IPS DF 6.9 (cell line): ENCODE measurements at regions not wholly inside any gene's neighbourhood (a gene's known extent, or its start where the extent isn't known, plus 50 kb on each side); places are given as distances from the start of the nearest gene placed in this dataset.

Experiments
- DNase-seq: peaks from one replicate; pipeline ENCODE4 v3.0.0-alpha.2; 2013; ENCODE audit warnings: low read depth, low spot score
- H3K27ac ChIP-seq: one replicate; pipeline ENCODE4 v1.5.1; 2013; ENCODE audit warnings: low read length, control low read depth
- H3K27me3 ChIP-seq: 2 replicates; pipeline ENCODE4 v1.6.1; 2013; ENCODE audit warnings: mild to moderate bottlenecking, low read length; ENCODE audit not compliant: control insufficient read depth, insufficient read depth
- H3K36me3 ChIP-seq: 2 replicates; pipeline ENCODE4 v1.6.1; 2013; ENCODE audit warnings: low read length; ENCODE audit not compliant: control insufficient read depth, insufficient read depth
- H3K4me1 ChIP-seq: 2 replicates; pipeline ENCODE4 v1.6.1; 2013; ENCODE audit warnings: low read length; ENCODE audit not compliant: control insufficient read depth, insufficient read depth
- H3K4me3 ChIP-seq: 2 replicates; pipeline ENCODE4 v1.5.1; 2013; ENCODE audit warnings: mild to moderate bottlenecking, low read length
- H3K9me3 ChIP-seq: 2 replicates; pipeline ENCODE4 v1.6.1; 2013; ENCODE audit warnings: low read length, inconsistent platforms; ENCODE audit not compliant: control insufficient read depth, insufficient read depth
- WGBS: extraction: QIAGEN DNeasy Blood & Tissue Kit; methylation state at CpG from one replicate; pipeline ENCODE4 v1.1.7; 2013; ENCODE audit warnings: mixed read lengths, missing lambda C conversion rate; ENCODE audit not compliant: insufficient read length, insufficient coverage; 5-methylcytosine and 5-hydroxymethylcytosine counted together

DNA sequence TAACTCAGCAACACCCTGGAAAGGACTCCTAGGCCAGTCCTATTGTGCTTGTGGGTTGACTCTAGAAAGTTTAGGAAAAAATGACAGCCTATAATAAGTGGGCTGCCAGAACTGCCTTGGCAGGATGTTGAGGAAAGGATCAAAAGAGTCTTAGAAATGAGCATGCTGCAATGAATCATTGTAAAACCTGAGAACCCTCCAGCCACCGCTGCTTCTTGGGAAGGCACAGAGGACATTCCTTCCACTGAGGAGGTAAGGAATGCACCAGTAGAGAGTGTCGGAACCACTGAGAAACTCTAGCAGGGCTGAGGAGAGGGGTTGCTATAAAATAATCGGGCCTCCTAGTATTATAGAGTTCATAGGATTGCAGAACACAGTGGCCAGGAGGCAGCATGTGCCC is 146.7 kb upstream of the SMIM21 start:
- no peak for DNase-seq
- no peaks in the 10 kb centered on the region; the same call in 1 of the 2 replicates for H3K27me3 ChIP-seq
- WGBS: no CpG with 5 or more reads among the region's 3 CpGs
- no peaks in the 10 kb centered on the region for H3K9me3 ChIP-seq
- no peak overlapping the region for H3K27ac ChIP-seq
- H3K36me3 ChIP-seq: no peaks in the 10 kb centered on the region
- no peak overlapping the region for H3K4me3 ChIP-seq
- no peaks in the 10 kb centered on the region for H3K4me1 ChIP-seq

DNA sequence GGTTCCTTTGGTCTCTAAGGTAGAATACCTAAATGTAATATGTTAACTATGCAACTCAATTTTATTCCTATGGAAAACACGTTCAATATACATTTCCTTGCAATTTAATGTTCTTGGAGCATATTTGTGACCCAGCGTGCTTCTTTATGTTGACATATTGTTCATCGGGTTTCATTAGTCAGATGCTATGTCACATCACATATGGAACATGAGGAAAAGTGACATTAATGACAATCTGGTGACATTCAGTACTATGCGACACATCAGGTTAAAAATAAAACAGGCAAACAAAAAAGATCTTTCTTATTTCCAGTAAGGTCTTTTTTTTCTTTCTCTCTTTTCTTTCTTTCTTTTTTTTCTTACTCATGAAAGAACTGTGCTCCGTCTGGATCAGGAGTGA is 135.6 kb upstream of the SMIM21 start:
- H3K4me1 ChIP-seq: no peaks in the 10 kb centered on the region
- no peak overlapping the region for H3K4me3 ChIP-seq
- DNase-seq: no peak
- H3K27ac ChIP-seq: no peak overlapping the region
- H3K9me3 ChIP-seq: no peaks in the 10 kb centered on the region
- H3K27me3 ChIP-seq: no peaks in the 10 kb centered on the region
- no CpG with 5 or more reads among the region's 5 CpGs for WGBS
- H3K36me3 ChIP-seq: no peaks in the 10 kb centered on the region

DNA sequence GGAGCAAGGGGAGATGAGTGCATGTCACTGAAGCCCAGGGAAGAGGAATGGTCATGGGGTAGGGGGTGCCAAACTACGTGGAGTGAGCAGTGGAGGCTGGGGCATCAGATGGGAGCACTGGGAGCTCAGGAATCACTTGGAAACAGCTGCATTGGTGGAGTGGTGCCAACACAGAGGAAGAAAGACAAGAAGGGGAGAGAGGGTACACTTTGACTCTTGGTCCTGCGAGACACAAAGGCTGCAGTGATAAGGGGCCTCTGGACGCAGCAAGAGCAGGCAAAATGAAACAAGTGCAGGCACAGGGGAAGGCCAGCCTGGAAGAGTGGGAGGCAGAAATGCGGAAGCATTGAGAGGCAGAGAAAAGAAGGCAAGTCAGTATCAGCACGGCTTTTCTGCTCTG is 134.7 kb upstream of the SMIM21 start:
- Histone ChIP-seq H3K9me3 (no peaks in the 10 kb centered on the region), H3K27ac (no peak overlapping the region), H3K4me3 (no peak overlapping the region), H3K4me1 (no peaks in the 10 kb centered on the region), H3K36me3 (no peaks in the 10 kb centered on the region), H3K27me3 (no peaks in the 10 kb centered on the region)
- DNase-seq: no peak
- WGBS: no CpG with 5 or more reads among the region's 5 CpGs

DNA sequence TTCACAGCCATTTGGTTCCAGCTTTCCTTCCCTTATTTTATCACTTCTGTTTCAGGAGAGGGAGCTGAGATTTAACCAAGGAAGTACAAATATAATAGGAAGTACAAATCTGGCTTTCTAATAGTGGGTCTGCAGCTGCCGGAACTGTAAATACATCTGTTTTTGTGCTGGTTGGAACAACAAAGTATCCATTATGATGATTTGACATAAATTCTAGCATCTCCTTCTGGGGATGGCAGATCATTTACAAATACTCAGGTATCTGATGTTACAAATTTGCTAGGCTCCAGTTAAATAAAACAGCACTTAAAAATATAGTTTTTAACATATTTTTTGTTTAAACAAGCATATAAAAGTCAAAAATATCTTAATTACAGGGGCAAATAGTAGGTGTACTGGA is 131.3 kb upstream of the SMIM21 start:
- Histone ChIP-seq H3K4me1 (peaks cover 3% of the 10 kb centered on the region; the same call in 1 of the 2 replicates), H3K4me3 (no peak overlapping the region), H3K27ac (no peak overlapping the region), H3K27me3 (no peaks in the 10 kb centered on the region), H3K9me3 (no peaks in the 10 kb centered on the region), H3K36me3 (no peaks in the 10 kb centered on the region)
- no CpG with 5 or more reads among the region's 1 CpG for WGBS
- no peak for DNase-seq

DNA sequence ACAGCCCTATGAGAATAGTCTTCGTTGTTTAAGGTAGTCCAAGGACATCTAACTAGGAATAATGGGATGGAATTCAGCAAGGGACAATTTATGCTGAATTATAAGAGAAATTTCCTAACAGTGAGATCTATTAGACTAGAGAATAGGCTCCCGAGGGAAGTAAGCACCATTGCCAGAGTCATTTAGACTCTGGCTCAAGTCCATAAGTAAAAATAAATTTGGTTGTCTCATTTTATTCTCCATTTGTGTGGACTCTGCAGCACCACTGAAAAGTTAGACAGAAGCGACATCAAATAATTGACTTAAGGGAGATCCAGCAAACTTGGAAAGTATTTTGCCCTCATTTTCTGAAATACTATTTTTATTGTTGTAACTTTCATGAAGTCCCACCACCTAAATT is 129.3 kb upstream of the SMIM21 start:
- Histone ChIP-seq H3K27me3 (no peaks in the 10 kb centered on the region), H3K4me3 (no peak overlapping the region), H3K4me1 (peaks cover 3% of the 10 kb centered on the region; the same call in 1 of the 2 replicates), H3K27ac (no peak overlapping the region), H3K36me3 (no peaks in the 10 kb centered on the region), H3K9me3 (no peaks in the 10 kb centered on the region)
- DNase-seq: no peak
- no CpG with 5 or more reads among the region's 3 CpGs for WGBS

DNA sequence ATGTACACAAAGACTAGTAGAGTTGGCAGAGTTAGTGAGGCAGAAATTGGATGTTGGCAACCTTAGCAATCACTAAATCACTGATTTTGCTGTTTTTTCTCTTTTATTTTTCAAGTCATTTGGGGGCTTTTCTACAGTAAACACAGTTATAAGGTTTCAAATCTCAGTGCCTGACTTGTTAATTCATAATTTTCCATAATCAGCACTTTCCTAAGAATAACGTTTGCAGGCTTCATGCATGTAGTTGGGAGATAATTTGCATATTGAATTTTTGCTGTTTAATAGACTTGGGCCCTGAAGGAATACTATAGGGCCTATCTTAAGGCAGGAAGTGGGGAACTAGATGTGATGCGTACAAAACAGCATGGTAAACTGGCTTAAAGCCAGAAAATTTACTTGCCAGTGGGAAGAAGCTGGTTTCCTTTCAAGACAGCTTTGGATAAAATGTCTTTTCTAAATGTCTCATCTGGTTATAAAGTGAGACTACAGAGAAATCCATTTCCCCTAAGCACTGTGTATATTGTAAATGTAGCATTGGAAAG is 127.2 kb upstream of the SMIM21 start:
- WGBS: no CpG with 5 or more reads among the region's 2 CpGs
- no peak for DNase-seq
- Histone ChIP-seq H3K9me3 (no peaks in the 10 kb centered on the region), H3K27ac (no peak overlapping the region), H3K4me3 (no peak overlapping the region), H3K4me1 (peaks cover 3% of the 10 kb centered on the region; the same call in 1 of the 2 replicates), H3K27me3 (no peaks in the 10 kb centered on the region), H3K36me3 (no peaks in the 10 kb centered on the region)

DNA sequence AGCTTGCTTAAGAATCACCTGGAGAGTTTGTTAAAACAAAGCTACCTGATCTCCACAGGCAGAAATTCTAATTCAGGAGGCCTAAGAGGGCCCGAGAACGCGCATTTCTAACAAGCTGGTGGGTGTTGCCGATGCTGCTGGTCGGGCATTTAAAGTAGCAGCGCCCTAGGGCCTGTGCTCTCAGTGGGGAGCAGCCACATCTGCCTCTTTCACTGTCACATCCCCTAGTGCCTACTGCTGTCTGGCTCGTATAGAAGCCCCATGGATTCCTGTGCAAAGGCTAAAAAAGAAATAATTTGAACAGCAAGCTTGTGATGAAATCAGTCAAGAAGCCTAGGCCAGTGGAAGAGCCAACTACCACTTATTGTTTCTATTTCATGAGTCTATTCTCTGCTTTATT is 126.7 kb upstream of the SMIM21 start:
- Histone ChIP-seq H3K4me3 (no peak overlapping the region), H3K4me1 (peaks cover 3% of the 10 kb centered on the region; the same call in 1 of the 2 replicates), H3K9me3 (no peaks in the 10 kb centered on the region), H3K27ac (no peak overlapping the region), H3K36me3 (no peaks in the 10 kb centered on the region), H3K27me3 (no peaks in the 10 kb centered on the region)
- WGBS: no CpG with 5 or more reads among the region's 7 CpGs
- no peak for DNase-seq

DNA sequence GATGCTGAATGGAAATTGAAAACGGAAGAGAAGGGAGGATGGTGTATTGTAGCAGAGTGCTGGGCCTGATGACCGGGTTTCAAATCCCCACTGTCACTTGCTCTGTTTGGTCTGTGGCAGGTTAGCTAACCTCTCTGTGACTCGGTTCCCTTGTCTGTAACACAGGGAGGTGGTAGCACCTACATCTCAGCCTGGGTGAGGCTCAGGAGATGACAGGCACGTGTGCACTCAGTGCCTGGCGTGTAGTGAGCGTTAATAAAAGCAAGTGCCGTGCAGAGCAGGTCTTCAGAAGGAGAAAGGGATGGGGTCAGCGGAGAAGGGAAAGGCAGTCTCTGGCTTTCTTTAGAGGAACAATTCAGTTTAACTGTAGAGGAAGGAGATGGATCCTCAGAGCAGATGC is 125.5 kb upstream of the SMIM21 start:
- Histone ChIP-seq H3K4me3 (no peak overlapping the region), H3K4me1 (peaks cover 3% of the 10 kb centered on the region; the same call in 1 of the 2 replicates), H3K36me3 (no peaks in the 10 kb centered on the region), H3K9me3 (no peaks in the 10 kb centered on the region), H3K27ac (no peak overlapping the region), H3K27me3 (no peaks in the 10 kb centered on the region)
- no peak for DNase-seq
- WGBS: no CpG with 5 or more reads among the region's 8 CpGs

DNA sequence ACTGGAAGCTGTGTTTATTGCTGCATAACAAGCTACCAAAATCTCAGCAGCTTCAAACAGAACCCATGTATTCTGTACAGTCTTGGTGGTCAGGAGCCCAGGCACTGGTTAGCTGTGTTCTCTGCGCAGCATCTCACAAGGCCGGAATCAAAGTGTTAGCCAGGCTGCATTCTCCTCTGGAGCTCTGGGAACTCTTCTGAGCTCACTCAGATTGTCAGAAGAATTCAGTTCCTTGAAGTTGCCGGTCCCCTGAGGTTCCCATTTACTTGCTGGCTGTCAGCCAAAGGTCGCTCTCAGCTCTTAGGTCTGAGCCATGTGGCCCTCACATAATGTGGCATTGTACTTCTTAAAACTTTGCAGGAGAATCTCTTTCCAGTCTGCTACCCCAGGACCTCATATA is 123.6 kb upstream of the SMIM21 start:
- no peak for DNase-seq
- no peak overlapping the region for H3K27ac ChIP-seq
- WGBS: no CpG with 5 or more reads among the region's 4 CpGs

DNA sequence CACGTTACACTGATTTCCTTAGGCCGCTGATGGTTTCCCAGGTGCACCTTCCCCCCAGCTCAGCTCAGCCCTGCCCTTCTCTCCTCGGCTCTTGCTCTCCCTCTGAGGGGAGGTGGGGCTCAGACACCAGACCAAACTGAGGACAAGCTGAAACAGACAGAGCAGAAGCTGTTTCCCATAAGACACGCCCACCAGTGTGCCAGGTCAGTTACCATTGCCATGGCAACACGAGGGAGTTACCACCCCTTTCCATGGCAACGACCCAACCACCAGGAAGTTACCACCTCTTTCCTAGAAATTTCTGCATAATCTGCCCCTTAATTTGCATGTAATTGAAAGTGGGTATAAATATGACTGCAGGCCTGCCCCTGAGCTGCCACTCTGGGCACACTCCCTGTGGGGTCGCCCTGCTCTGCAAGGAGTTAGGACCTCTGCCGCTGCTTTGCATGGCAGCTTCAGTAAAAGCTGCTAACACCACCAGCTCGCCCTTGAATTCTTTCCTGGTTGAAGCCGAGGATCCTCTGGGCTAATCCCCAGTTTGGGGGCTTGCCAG is 120.9 kb upstream of the SMIM21 start:
- Histone ChIP-seq H3K36me3 (no peaks in the 10 kb centered on the region), H3K4me3 (no peak overlapping the region), H3K9me3 (no peaks in the 10 kb centered on the region), H3K4me1 (no peaks in the 10 kb centered on the region), H3K27ac (no peak overlapping the region), H3K27me3 (no peaks in the 10 kb centered on the region)
- no peak for DNase-seq
- WGBS: no CpG with 5 or more reads among the region's 10 CpGs

More for the DNA sequence above, 123.6 kb upstream of the SMIM21 start:
- Histone ChIP-seq H3K9me3 (no peaks in the 10 kb centered on the region), H3K4me3 (no peak overlapping the region), H3K27me3 (no peaks in the 10 kb centered on the region), H3K4me1 (peaks cover 3% of the 10 kb centered on the region; the same call in 1 of the 2 replicates), H3K36me3 (no peaks in the 10 kb centered on the region)

DNA sequence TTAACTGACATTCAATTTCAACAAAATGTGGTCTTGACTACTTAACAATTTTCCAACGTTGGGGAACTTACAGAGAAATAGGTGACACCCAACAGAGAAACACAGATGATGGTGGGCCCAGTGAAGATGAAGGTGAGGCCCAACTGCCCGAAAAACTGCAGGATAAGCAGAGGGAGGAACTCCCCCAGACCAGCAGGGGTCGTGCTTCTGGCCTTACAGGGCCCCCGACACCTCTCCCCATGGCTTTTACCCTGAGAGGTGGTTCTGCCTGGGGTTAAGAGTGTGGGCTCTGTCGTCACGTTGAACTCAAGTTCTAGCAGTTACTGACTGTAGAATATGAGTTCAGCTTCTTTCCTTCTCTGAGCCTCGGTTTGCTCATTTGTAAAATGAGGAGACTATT is 119.5 kb upstream of the SMIM21 start:
- WGBS: no CpG with 5 or more reads among the region's 7 CpGs
- no peaks in the 10 kb centered on the region for H3K9me3 ChIP-seq
- no peaks in the 10 kb centered on the region for H3K36me3 ChIP-seq
- DNase-seq: no peak
- H3K4me3 ChIP-seq: no peak overlapping the region
- no peaks in the 10 kb centered on the region for H3K27me3 ChIP-seq
- H3K4me1 ChIP-seq: no peaks in the 10 kb centered on the region
- H3K27ac ChIP-seq: no peak overlapping the region
